NT2/D1 (cell line): ENCODE measurements at regions not wholly inside any gene's neighbourhood (a gene's known extent, or its start where the extent isn't known, plus 50 kb on each side); places are given as distances from the start of the nearest gene placed in this dataset.

Source experiments
- DNase-seq: peaks from one replicate; pipeline ENCODE4 v3.0.0-alpha.2; 2011; ENCODE audit warnings: low read depth, low spot score
- H3K27me3 ChIP-seq: 2 replicates; pipeline ENCODE4 v1.6.0; 2011; ENCODE audit warnings: mild to moderate bottlenecking; ENCODE audit not compliant: insufficient read length, insufficient read depth
- H3K36me3 ChIP-seq: 2 replicates; pipeline ENCODE4 v1.6.1; 2011; ENCODE audit warnings: mild to moderate bottlenecking, low read length, mixed read lengths; ENCODE audit not compliant: insufficient read depth, insufficient read length
- H3K4me1 ChIP-seq: 2 replicates; pipeline ENCODE4 v1.5.1; 2011; ENCODE audit not compliant: insufficient read depth, insufficient read length
- H3K4me3 ChIP-seq: 2 replicates; pipeline ENCODE4 v1.5.1; 2011; ENCODE audit warnings: low read depth; ENCODE audit not compliant: insufficient read length
- H3K9ac ChIP-seq: 2 replicates; pipeline ENCODE4 v1.6.0; 2011; ENCODE audit warnings: low read depth; ENCODE audit not compliant: insufficient read length
- H3K9me3 ChIP-seq: 2 replicates; pipeline ENCODE4 v1.5.1; 2011; ENCODE audit warnings: mild to moderate bottlenecking, low read length; ENCODE audit not compliant: insufficient read depth
- SUZ12 ChIP-seq: IDR thresholded peaks from 2 replicates; pipeline ENCODE4 v1.6.1; 2011; ENCODE audit not compliant: insufficient read length, insufficient read depth; ENCODE audit errors: extremely low read depth
- YY1 ChIP-seq: IDR thresholded peaks from 2 replicates; pipeline ENCODE4 v1.6.1; 2011; ENCODE audit not compliant: insufficient read length, insufficient read depth
- ZNF274 ChIP-seq: IDR thresholded peaks from 2 replicates; pipeline ENCODE4 v1.6.1; 2011; ENCODE audit warnings: mild to moderate bottlenecking, low read depth, low read length

- TF ChIP-seq SUZ12 = no peak
- TF ChIP-seq ZNF274 = no peak
- TF ChIP-seq YY1 = no peak
- Histone ChIP-seq H3K36me3 (no peaks in the 10 kb centered on the region), H3K27me3 (peaks cover 4% of the 10 kb centered on the region), H3K9ac (no peak overlapping the region), H3K4me1 (no peaks in the 10 kb centered on the region), H3K4me3 (no peak overlapping the region), H3K9me3 (no peaks in the 10 kb centered on the region)
- DNase-seq = no peak
Measured at GRCh38 chr17:74076446-74076845, 127.0 kb upstream of the RPL38 start.

DNA sequence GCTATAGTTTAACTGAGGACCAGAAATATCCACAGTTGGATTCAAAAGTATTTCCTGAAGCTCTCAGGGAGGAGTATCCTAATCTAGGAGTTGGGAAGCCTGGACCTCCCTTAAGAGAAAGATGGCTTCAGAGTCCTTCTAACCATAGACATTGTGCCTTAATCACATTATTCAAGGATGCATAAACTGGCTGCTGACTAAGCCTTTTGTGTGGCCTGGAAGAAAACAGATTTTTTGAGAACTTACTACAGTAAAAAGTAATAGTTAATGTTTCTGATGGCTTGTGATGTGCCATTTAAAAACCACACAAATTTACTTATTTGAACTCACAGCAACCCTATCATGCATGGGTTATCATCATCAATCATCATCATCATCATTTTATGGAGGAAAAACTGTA lies 126.2 kb upstream of the RPL38 start:
- TF ChIP-seq SUZ12 (no peak), ZNF274 (no peak), YY1 (no peak)
- Histone ChIP-seq H3K4me1 (no peaks in the 10 kb centered on the region), H3K9ac (no peak overlapping the region), H3K27me3 (peaks cover 4% of the 10 kb centered on the region), H3K36me3 (no peaks in the 10 kb centered on the region), H3K4me3 (no peak overlapping the region), H3K9me3 (no peaks in the 10 kb centered on the region)
- no peak for DNase-seq

- no peak for DNase-seq
- Histone ChIP-seq H3K4me1 (no peaks in the 10 kb centered on the region), H3K4me3 (no peak overlapping the region), H3K9me3 (no peaks in the 10 kb centered on the region), H3K9ac (no peak overlapping the region), H3K36me3 (no peaks in the 10 kb centered on the region), H3K27me3 (peaks cover 4% of the 10 kb centered on the region)
- TF ChIP-seq SUZ12 = no peak
- no peak for TF ChIP-seq YY1
- no peak for TF ChIP-seq ZNF274
Measured at GRCh38 chr17:74078363-74078941, 125.0 kb upstream of the RPL38 start.

DNA sequence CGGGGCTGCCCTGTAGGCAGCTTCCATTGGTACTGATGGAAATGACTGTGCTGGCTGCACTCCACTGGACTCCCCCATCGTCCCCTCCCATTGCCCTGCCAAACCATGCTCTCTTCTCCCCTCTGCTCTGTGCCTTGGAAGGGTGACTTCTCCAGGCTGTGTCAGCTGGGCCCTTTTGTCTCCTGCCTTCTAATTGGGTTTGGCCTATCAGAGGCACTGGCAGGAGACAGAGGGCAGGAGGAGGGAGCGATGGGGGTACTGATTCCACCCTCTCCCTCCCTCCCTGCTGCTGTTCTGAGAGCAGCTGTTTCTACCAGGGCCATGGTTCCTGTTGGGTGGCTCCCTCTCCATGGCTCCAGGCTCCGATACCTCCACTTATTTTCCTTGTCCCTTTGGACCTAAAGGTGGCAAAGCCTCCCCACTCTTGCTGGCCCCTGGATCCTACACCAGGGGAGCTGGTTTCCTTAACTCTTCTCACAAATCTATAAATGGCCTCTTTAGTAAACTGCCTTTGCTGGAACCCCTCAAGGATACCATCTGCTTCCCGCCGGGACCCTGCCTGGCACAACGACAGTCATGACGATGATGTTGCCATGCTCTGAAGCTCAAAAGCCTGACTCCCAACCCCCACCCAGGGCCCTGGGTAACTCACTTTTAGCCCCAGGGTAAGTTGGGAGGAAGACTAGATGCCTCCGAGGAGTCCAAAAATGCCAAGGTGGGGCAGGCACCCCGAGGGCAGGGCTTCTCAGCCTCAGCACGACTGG lies 123.8 kb upstream of the RPL38 start:
- no peak for DNase-seq
- Histone ChIP-seq H3K4me3 (no peak overlapping the region), H3K9ac (no peak overlapping the region), H3K4me1 (no peaks in the 10 kb centered on the region), H3K27me3 (peaks cover 4% of the 10 kb centered on the region), H3K9me3 (peaks cover 2% of the 10 kb centered on the region; the same call in 1 of the 2 replicates), H3K36me3 (no peaks in the 10 kb centered on the region)
- no peak for TF ChIP-seq YY1
- TF ChIP-seq SUZ12 = no peak
- TF ChIP-seq ZNF274 = no peak

DNA sequence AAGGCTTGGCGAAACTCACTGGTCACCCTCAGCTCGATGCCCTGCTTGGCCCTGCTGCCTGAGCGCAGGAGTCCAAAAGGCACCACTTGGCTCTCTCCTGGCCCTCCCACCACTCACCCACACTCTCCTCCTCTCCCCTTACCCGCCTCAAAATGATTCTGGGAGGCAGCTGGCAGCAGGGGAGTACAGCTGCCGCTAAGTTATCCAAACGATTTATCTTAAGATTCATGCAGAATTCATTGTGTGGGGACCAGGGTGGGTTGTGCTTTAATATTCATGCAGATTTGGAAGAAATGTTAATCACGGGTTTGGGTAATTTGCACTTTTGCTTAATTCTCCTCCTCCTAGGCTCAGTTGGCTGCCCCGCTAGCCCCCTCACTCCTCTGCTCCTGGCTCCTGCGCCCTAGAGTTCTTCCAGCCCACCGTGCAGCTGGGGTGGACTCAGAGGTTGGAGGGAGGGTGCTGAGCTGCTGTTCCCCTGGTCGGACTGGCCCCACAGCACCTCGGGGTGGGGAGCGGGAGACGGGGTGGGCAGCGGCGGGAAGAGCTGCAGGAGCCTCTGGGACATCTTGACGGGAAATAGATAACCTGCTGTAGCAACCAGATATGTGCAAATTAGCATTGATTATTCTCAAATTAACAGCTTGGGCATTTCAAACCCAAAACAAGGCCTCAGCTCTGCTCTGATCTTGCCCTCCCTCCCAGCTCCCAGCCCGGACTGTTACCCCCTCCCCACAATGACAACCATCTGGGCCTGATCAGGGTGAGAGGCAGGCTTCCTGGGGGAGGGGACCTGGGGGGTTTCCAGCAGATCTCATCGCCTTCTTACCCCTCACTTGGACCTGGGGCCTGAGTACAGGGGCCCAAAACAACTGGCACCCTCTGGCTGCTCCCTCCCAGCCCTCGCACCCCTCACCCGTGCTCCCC lies 122.6 kb upstream of the RPL38 start:
- no peak overlapping the region for H3K4me3 ChIP-seq
- H3K4me1 ChIP-seq = no peaks in the 10 kb centered on the region
- no peak overlapping the region for H3K9ac ChIP-seq
- H3K36me3 ChIP-seq = no peaks in the 10 kb centered on the region
- H3K27me3 ChIP-seq = peaks cover 4% of the 10 kb centered on the region
- DNase-seq = no peak
- H3K9me3 ChIP-seq = peaks cover 14% of the 10 kb centered on the region
- TF ChIP-seq SUZ12 (no peak), YY1 (no peak), ZNF274 (no peak)

DNA sequence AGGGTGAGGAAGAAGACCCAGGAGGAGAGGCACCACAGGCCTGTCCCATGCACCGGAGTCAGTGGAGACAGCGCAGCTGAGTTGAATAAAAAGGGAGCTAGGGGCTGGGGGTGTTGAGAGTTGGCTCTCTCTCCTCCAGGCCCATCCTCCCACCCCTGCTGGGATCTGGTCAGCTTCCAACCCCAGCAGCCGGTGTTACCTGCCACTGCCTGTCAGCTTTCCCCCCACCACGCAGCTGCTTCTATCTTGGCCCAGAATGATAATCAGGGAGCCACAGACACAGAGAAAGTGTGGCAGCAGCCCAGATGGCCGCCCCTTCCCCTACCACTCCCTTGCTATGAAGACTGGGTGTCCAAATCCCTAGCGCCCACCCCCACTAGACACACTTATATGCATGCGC lies 120.6 kb upstream of the RPL38 start:
- H3K4me3 ChIP-seq = no peak overlapping the region
- H3K27me3 ChIP-seq = peaks cover 4% of the 10 kb centered on the region
- peaks cover 14% of the 10 kb centered on the region for H3K9me3 ChIP-seq
- H3K4me1 ChIP-seq = no peaks in the 10 kb centered on the region
- H3K36me3 ChIP-seq = no peaks in the 10 kb centered on the region
- TF ChIP-seq YY1 = no peak
- TF ChIP-seq SUZ12 = no peak
- TF ChIP-seq ZNF274 = no peak
- DNase-seq = no peak
- no peak overlapping the region for H3K9ac ChIP-seq

- peaks cover 14% of the 10 kb centered on the region for H3K9me3 ChIP-seq
- no peak for TF ChIP-seq SUZ12
- TF ChIP-seq ZNF274 = no peak
- TF ChIP-seq YY1 = no peak
- H3K9ac ChIP-seq = no peak overlapping the region
- H3K4me1 ChIP-seq = no peaks in the 10 kb centered on the region
- no peak overlapping the region for H3K4me3 ChIP-seq
- H3K27me3 ChIP-seq = peaks cover 4% of the 10 kb centered on the region
- H3K36me3 ChIP-seq = no peaks in the 10 kb centered on the region
- DNase-seq = no peak
Measured at GRCh38 chr17:74083321-74083720, 120.2 kb upstream of the RPL38 start.
